Body of pancreas (tissue), 4 donors: ENCODE measurements at regions not wholly inside any gene's neighbourhood (a gene's known extent, or its start where the extent isn't known, plus 50 kb on each side); places are given as distances from the start of the nearest gene placed in this dataset.

Experiments
- CTCF ChIP-seq, 7 experiments: fragments of 450-650 bp in 4 of 7; fragments of 200-600 bp in 3 of 7; sonication (generic) in 3 of 7; IDR thresholded peaks; one replicate each; pipeline ENCODE4 v1.5.1; 2016 to 2019; ENCODE audit warnings: antibody characterized with exemption in 7 of 7
- POLR2A ChIP-seq, 3 donors: fragments of 450-650 bp; IDR thresholded peaks; one replicate each; pipeline ENCODE4 v1.6.1; 2016; ENCODE audit warnings: antibody characterized with exemption in 3 of 3, mild to moderate bottlenecking in 2 of 3

DNA sequence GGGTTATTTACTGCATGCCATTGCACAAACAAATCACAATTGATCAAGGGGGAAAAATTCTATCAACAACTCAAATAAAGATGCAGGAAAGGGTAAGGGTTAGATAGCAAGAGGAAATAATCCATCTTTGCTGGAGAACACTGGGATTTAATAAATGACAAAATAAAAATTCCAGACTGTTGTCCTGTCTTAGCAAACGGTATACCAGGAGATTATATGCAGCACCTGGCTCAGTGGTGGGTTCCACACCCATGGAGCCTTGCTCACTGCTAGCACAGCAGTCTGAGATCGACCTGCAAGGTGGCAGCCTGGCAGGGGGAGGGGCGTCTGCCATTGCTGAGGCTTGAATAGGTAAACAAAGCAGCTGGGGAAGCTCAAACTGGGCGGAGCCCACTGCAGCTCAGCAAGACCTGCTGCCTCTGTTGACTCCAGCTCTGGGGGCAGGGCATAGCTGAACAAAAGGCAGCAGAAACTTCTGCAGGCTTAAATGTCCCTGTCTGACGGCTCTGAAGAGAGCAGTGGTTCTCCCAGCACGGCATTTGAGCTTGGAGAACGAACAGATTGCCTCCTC lies 296.5 kb upstream of the THSD7B start:
- TF ChIP-seq CTCF (IDR thresholded peaks at IDR 0.05) (no peak), POLR2A (IDR thresholded peaks at IDR 0.05) (no peak)
